HG02798 (cell line): ENCODE measurements at regions not wholly inside any gene's neighbourhood (a gene's known extent, or its start where the extent isn't known, plus 50 kb on each side); places are given as distances from the start of the nearest gene placed in this dataset.
A peak's percentile ranks its signal among the peaks of the same experiment; 100 is the strongest.

Source experiments
- ATAC-seq: cut with Tn5 transposase; IDR thresholded peaks from one replicate; pipeline ENCODE4 v1.9.1; 2021; ENCODE audit warnings: mild to moderate bottlenecking; ENCODE audit not compliant: unreplicated experiment, poor library complexity

GRCh38 chr3:150059241-150059640 lies 88.5 kb upstream of the PFN2 start:
- no peak for ATAC-seq

- no peak for ATAC-seq
Observed at GRCh38 chr3:150057227-150057626, 86.5 kb upstream of the PFN2 start.

- no peak for ATAC-seq
Observed at GRCh38 chr3:150055332-150055731, 84.6 kb upstream of the PFN2 start.

- ATAC-seq = no peak
Observed at GRCh38 chr3:150054635-150055034, 83.9 kb upstream of the PFN2 start.

GRCh38 chr3:150050510-150050909 lies 79.8 kb upstream of the PFN2 start:
- no peak for ATAC-seq

GRCh38 chr3:150049317-150049716 lies 78.6 kb upstream of the PFN2 start:
- no peak for ATAC-seq

- ATAC-seq = no peak
Observed at GRCh38 chr3:150041877-150042276, 71.2 kb upstream of the PFN2 start.

- no peak for ATAC-seq
Observed at GRCh38 chr3:150040097-150040496, 69.4 kb upstream of the PFN2 start.

- ATAC-seq = no peak
Observed at GRCh38 chr3:150038830-150039229, 68.1 kb upstream of the PFN2 start.

GRCh38 chr3:150036780-150037179 lies 66.1 kb upstream of the PFN2 start:
- no peak for ATAC-seq

- no peak for ATAC-seq
Observed at GRCh38 chr3:150035910-150036612, 65.4 kb upstream of the PFN2 start.

GRCh38 chr3:150035301-150035779 lies 64.6 kb upstream of the PFN2 start:
- no peak for ATAC-seq

GRCh38 chr3:150033721-150034120 lies 63.0 kb upstream of the PFN2 start:
- ATAC-seq = no peak

- ATAC-seq = no peak
Observed at GRCh38 chr3:150030841-150031240, 60.1 kb upstream of the PFN2 start.

- ATAC-seq = no peak
Observed at GRCh38 chr3:150023239-150023636, 52.5 kb upstream of the PFN2 start.

- ATAC-seq = peak; percentile 76
Observed at GRCh38 chr3:150022381-150023238, 51.9 kb upstream of the PFN2 start.

GRCh38 chr3:150020527-150020926 lies 49.8 kb upstream of the PFN2 start:
- ATAC-seq = no peak
